HL-60 (cell line): ENCODE measurements at regions not wholly inside any gene's neighbourhood (a gene's known extent, or its start where the extent isn't known, plus 50 kb on each side); places are given as distances from the start of the nearest gene placed in this dataset.

Experiments
- DNase-seq, 2 experiments: peaks; one replicate each; pipeline ENCODE4 v3.0.0-alpha.2; 2010 to 2020; ENCODE audit warnings: low read depth in 1 of 2, low spot score in 1 of 2
- H3K27ac ChIP-seq: fragments of 250-450 bp; sonication (Bioruptor Pico); replicated peaks from 2 replicates; pipeline ENCODE4 v1.5.1; 2020; ENCODE audit warnings: mild to moderate bottlenecking, moderate library complexity
- H3K27me3 ChIP-seq: fragments of 250-450 bp; sonication (Bioruptor Pico); 2 replicates; pipeline ENCODE4 v1.5.1; 2021; ENCODE audit warnings: mild to moderate bottlenecking, moderate library complexity; ENCODE audit not compliant: insufficient read depth, poor library complexity, severe bottlenecking
- H3K4me3 ChIP-seq: replicated peaks from 2 replicates; pipeline ENCODE4 v1.5.1; 2011; ENCODE audit warnings: mild to moderate bottlenecking, control low read depth, low read length; ENCODE audit not compliant: insufficient read depth
- CTCF ChIP-seq: IDR thresholded peaks from one replicate; pipeline ENCODE4 v1.5.1; 2011; ENCODE audit warnings: low read length, control low read depth, inconsistent platforms; ENCODE audit not compliant: insufficient read depth
- GABPA ChIP-seq: IDR thresholded peaks from 2 replicates; pipeline ENCODE4 v1.6.1; 2012; ENCODE audit warnings: low read depth
- POLR2AphosphoS5 ChIP-seq: IDR thresholded peaks from 2 replicates; pipeline ENCODE4 v1.6.1; 2012; ENCODE audit warnings: low read depth
- REST ChIP-seq: IDR thresholded peaks from 2 replicates; pipeline ENCODE4 v1.6.1; 2012; ENCODE audit warnings: low read depth; ENCODE audit not compliant: insufficient replicate concordance
- SPI1 ChIP-seq: IDR thresholded peaks from 2 replicates; pipeline ENCODE4 v1.6.1; 2012; ENCODE audit warnings: low read depth, mild to moderate bottlenecking, borderline replicate concordance

DNA sequence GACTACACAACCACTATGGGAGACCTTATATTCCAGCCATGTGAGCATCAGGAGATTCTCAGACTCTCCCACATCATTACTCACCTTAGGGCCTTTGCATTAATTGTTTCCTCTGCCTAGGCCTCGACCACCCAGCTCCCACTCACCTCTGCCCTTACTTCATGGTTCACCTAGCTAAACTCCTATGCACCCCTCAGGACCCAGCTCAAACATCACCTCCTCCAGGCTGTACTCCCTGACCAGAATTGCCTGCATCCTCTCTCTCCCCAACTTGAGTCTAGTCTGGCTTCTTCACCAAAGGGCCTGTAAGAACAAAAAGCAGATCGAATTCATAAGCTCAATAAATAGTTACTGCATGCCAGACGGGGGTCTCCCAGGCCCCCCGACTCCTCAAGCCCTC is 53.1 kb upstream of the FAM174B start:
- Histone ChIP-seq H3K4me3 (no peak overlapping the region), H3K27ac (no peak overlapping the region), H3K27me3 (peaks cover 10% of the 10 kb centered on the region)
- TF ChIP-seq SPI1 = no peak
- no peak for TF ChIP-seq GABPA
- no peak for TF ChIP-seq REST
- no peak for TF ChIP-seq POLR2AphosphoS5
- TF ChIP-seq CTCF = no peak
- no peak for DNase-seq

- H3K4me3 ChIP-seq = no peak overlapping the region
- H3K27ac ChIP-seq = no peak overlapping the region
- TF ChIP-seq GABPA = no peak
- TF ChIP-seq SPI1 = no peak
- no peak for TF ChIP-seq POLR2AphosphoS5
- TF ChIP-seq CTCF = no peak
- no peak for TF ChIP-seq REST
- no peak for DNase-seq
- peaks cover 15% of the 10 kb centered on the region for H3K27me3 ChIP-seq
Observed at GRCh38 chr15:92709110-92709790, 53.7 kb upstream of the FAM174B start.

GRCh38 chr15:92711457-92711831 is 55.9 kb upstream of the FAM174B start:
- DNase-seq = no peak
- no peak overlapping the region for H3K4me3 ChIP-seq
- peaks cover 22% of the 10 kb centered on the region for H3K27me3 ChIP-seq
- no peak overlapping the region for H3K27ac ChIP-seq
- TF ChIP-seq CTCF = no peak
- no peak for TF ChIP-seq SPI1
- TF ChIP-seq POLR2AphosphoS5 = no peak
- TF ChIP-seq GABPA = no peak
- no peak for TF ChIP-seq REST
